Left renal cortex interstitium (tissue), 4 donors: ENCODE measurements at regions not wholly inside any gene's neighbourhood (a gene's known extent, or its start where the extent isn't known, plus 50 kb on each side); places are given as distances from the start of the nearest gene placed in this dataset.

ENCODE experiments used
- DNase-seq, 4 donors: peaks; one replicate each; pipeline ENCODE4 v3.0.0-alpha.2; 2013; ENCODE audit warnings: low read depth in 4 of 4, low spot score in 2 of 4, missing footprints in 1 of 4

GRCh38 chr20:10949930-10950783, 276.4 kb upstream of the JAG1 start:
- no peak for DNase-seq

DNA sequence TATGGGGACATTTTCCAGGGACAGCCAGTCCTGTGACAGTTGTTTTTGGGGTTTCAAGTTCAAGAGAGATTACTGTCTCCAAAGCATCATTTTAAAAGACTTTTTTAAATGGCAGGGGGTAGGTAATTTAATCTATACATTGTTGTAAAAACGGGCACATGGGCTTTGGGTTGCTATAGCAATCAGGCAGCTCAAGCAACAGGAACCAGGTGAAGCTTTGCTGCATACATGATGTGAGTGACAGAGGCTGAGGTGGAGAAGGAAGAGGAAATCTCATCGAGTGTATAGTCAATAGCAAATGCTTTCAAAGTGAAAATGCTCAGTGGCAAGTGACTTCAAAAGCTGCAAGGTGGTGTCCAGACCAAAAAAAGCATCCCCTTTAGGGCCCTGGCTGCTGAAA, 277.4 kb upstream of the JAG1 start:
- DNase-seq: no peak

DNA sequence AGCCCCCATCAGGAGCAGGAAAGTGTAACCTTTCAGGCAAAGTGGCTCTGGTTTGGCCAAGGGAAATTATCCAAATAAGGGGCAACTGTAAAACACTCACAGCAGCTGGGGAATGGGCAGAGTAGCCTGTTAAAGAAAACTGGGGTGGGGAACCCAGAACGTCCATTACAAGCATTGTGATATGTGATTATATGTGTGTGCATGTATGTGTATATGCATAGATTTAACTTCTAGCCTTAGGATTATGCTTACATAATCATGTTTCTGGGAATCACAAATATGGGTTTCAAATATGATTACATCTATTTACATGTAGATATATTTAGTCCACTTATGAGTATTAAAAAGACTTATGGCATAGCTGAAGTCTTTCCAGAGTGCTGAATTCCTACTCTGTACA, 278.1 kb upstream of the JAG1 start:
- DNase-seq: no peak

- DNase-seq: no peak
Observed at GRCh38 chr20:10953437-10953836, 279.6 kb upstream of the JAG1 start.

DNA sequence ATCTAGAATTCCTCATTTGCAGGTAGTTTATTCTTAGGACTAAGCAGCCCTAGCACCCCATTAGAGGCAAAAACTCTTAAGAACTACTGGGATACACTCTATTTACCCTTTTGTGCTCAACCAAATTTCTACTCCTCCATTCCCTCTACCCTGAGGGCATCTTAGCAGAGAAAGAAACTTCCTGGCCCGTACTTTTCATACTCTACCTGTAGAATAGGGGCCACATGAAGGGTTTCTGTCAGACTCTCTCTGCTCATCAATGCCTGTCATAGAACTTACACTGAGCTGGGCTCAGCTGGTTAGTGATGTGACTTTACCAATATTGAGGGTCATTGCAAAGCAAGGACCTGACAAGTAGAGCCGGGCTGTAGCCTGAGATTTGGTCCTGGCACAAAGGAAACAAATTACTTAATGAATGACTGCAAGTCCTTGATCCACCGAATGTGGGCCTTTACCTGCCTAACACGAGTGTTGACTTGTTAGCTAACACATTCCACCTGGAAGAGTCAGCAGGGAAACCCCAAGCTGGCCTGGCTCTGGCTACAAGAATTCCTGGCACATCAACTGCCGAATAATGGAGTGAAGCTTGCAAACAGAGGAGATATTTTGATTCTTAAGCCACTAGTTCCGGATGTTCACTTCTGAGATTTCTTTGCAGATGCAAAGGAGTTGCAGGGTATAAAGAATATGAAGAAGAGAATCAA, 280.5 kb upstream of the JAG1 start:
- DNase-seq: no peak

DNA sequence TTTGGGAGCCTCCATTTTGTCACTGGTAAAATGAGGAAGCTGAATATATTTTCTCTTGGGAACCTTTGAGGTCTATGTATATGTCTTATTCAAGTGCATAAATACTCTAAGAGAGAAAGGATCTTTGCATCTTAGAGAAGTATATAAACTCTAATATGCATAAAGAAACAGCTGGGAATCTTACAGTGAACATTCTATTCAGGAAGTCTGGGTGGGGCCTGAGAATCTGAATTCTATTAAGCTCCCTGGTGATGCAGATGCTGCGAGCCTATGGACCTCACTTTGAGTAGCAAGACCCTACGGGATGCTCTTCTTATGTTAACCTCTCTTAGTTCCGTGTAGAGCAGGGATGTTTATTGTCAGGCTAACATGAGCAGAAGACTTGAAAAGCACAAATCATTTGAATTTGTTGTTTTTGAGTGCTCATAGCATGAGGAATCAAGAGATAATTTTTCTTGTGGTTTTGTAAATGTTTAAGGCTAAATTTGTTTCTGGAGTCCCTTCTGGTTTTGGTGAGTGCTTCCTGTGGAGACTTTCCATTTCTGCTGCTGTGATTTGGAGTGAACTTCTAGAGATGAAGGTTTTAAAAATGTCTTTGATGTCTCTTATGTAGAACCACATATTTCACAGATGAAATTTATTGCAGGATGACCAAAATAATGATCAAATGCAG, 281.2 kb upstream of the JAG1 start:
- no peak for DNase-seq

DNA sequence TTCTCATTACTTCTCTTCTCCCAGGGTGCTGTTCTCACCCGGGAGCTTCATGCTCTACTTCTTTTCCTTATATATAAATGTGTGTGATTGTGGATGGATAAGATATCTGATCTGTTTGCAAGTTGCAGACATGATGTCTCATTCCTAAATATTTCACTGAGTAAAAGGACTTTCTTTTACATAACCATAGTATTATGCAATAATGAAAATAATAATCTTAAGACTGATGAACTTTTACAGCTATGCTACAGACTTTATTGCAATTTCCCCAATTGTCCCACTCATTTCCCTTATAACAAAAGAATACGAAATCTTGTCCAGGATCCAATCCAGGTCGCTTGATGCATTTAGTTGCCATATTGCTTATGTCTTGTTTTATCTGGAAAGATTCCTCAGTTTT, 284.5 kb upstream of the JAG1 start:
- no peak for DNase-seq

DNA sequence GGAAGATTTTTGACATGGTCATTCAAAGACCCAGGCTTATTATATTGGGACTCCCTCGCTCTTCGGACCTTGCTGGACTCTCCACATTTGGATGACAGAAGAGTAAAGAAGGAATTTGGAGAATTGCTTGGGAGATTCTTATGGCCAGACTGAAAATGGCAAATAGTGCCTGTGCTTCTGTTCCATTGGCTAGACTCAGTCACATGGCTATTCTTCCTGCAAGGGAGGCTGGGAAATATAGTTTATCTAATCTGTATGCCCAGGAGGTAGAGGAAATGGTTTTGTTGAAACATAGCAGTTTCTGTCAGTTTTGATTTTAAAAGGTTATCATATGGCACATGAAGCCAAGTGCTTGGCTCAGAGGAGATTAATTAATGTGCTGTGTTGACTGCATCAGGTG, 286.6 kb upstream of the JAG1 start:
- no peak for DNase-seq

DNA sequence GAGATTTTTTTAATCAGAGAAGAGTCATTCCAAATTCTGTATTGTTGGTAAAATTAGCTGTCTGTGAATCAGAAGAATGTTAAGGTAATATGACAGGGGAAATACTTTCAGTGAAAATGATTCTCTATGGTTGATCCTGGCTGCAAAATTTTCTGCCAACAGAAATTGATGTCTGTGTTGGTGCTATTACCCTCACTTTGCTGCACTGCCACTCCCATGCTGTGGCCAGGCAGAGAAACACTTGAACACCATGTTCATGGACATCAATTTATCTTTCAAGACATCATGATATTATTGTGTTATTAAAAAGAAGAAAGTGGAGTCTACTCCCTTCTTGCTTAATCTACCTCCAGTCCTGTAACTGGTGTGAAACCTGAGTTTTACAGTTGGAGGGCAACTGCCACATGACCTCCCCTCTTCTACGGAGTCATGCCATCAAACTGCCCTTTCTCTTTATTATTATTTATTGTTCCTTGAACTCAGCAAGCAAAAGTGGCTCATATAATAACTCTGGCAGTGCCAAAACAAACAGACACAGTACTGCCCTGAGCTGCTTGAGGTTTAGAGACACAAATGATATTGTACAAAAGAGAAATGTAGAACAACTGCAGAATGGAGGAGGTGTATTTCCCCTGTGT, 288.0 kb upstream of the JAG1 start:
- no peak for DNase-seq

- no peak for DNase-seq
Observed at GRCh38 chr20:10962937-10963336, 289.1 kb upstream of the JAG1 start.

- DNase-seq: no peak
Observed at GRCh38 chr20:10963717-10964266, 290.0 kb upstream of the JAG1 start.

- no peak for DNase-seq
Observed at GRCh38 chr20:10965936-10966470, 292.2 kb upstream of the JAG1 start.

- no peak for DNase-seq
Observed at GRCh38 chr20:10970109-10970508, 296.3 kb upstream of the JAG1 start.

DNA sequence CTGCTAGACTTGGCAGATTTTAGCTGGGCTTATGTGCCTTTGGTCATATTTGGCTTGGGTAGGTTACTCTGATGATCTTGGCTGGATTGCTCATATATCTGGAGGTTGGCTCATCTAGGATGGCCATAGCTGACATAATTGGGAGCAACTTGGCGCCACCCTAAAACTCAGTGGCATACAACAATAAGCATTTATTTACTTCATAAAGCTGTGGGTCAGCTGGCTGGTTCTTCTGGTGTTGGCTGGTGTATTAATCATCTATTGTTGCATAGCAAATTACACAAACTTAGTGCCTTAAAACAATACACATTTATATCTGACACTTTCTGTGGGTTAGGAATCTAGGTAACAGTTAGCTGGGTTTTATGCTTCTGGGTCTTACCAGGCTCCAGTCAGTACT, 297.3 kb upstream of the JAG1 start:
- no peak for DNase-seq

- no peak for DNase-seq
Observed at GRCh38 chr20:10972219-10972860, 298.5 kb upstream of the JAG1 start.

DNA sequence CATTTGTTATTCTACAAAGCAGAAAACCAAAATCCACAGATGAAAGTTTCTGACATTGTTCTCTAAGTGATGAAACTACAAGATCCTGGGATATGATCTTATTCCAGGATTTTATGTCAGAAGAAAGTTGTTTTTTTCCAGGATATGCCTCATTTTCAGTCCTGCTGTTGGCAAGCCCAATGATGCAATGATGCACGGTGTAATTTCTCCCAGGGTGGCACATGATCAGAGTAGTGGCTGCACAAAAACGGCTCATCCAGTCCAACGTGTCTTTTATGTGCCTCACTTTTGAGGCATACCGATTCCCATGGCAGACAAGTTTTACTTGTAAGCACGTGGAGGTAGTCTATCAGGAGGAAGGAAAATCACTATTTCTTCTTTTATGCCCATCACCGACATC, 302.3 kb upstream of the JAG1 start:
- no peak for DNase-seq

GRCh38 chr20:10978019-10978702, 304.4 kb upstream of the JAG1 start:
- DNase-seq: no peak

- DNase-seq: peak in 1 of 4 donors; percentile 38
Observed at GRCh38 chr20:10978713-10979112, 304.9 kb upstream of the JAG1 start.

DNA sequence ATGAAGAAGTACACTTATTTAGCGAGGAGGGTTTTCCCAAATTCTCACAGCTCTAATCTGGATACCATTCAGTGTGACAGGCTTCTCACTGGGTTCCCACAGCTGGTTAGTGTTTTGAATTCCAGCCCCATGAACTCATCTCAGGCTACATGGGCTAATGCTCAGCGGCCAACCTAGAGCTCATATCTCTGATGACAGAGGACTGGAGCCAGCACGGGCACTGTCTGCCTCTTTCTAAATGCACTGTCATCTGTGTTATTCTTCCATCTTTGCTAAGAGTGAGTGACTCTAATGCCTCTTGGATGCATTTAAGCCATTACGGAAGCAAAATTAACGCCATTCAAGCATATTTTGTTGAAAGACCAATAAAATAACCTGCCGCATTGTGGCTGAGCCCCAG, 308.9 kb upstream of the JAG1 start:
- DNase-seq: no peak

DNA sequence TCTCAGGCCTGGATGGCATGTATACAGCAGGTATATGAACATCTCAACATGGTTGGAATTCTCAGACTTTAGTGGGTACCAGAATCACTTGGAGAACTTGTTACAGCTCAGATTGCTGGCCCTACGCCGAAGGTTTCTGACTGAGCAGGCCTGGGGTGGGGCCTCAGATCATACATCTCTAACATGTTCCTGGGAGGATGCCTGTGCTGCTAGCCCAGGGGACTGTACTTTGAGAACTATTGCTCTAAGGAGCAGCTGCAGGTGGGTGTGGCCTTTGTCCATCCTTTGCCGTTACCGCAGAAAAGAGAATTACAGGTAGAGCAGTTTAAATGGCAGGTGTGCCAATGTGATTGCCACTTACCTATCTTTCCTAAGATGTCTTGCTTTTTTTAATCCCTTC, 310.5 kb upstream of the JAG1 start:
- no peak for DNase-seq
